ENCODE measurements at regions not wholly inside any gene's neighbourhood (a gene's known extent, or its start where the extent isn't known, plus 50 kb on each side); places are given as distances from the start of the nearest gene placed in this dataset.

DNA sequence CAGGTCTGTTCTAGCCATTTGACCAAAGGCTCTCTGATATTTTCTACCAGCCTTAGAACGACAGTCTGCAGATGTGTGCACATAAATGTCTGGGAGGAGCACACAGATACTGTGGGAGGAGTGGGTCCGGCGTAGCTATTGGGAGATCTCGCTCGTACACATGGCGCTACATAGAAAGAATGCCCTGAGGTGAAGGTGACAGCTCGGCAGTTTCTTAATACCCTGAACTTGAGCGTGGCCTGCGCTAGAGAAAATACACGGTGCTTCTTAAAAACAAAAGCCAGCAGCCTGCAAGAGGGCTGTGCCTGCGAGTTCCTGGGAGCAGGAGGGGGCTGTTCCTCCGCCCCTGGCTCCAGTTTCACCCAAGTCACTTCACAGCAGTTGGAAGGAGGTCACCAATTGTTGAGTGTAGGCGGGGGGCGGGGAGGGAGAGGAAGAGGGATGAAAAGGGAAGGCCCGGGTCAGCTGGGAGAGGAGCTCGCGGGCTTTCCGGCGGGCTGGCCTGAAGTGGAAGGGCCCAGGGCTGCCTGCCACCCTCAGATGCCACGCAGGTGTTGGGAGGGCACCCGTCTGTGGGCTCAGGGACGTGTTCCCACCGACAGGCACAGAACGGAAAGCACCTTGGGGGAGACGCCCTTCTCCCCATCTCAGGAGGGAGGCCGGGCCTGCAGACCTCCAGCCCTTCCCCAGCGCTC, 124.7 kb upstream of the ZNF516 start:
- Histone ChIP-seq H3K4me1 (ENCODE audit: insufficient read depth, low read length) (peaks cover 14% of the 10 kb centered on the region), H3K27me3 (ENCODE audit: insufficient read depth, low read length) (no peaks in the 10 kb centered on the region), H3K4me3 (ENCODE audit: insufficient read depth, low read length) (peak overlapping the region; percentile 76), H3K79me2 (ENCODE audit: insufficient read depth, low read length) (no peaks in the 10 kb centered on the region), H2AFZ (ENCODE audit: low read length) (peak overlapping the region; percentile 77), H3K9me3 (ENCODE audit: low read depth, low read length) (no peaks in the 10 kb centered on the region), H3K36me3 (ENCODE audit: insufficient read depth, low read length) (no peaks in the 10 kb centered on the region), H3K4me2 (ENCODE audit: insufficient read depth, low read length) (peak overlapping the region; percentile 93), H4K20me1 (ENCODE audit: insufficient read depth, low read length) (no peaks in the 10 kb centered on the region), H3K27ac (ENCODE audit: low read depth, low read length) (no peak overlapping the region)
- no peak for DNase-seq (ENCODE audit: insufficient read length, low spot score, missing footprints)
- TF ChIP-seq, protein P1, sequence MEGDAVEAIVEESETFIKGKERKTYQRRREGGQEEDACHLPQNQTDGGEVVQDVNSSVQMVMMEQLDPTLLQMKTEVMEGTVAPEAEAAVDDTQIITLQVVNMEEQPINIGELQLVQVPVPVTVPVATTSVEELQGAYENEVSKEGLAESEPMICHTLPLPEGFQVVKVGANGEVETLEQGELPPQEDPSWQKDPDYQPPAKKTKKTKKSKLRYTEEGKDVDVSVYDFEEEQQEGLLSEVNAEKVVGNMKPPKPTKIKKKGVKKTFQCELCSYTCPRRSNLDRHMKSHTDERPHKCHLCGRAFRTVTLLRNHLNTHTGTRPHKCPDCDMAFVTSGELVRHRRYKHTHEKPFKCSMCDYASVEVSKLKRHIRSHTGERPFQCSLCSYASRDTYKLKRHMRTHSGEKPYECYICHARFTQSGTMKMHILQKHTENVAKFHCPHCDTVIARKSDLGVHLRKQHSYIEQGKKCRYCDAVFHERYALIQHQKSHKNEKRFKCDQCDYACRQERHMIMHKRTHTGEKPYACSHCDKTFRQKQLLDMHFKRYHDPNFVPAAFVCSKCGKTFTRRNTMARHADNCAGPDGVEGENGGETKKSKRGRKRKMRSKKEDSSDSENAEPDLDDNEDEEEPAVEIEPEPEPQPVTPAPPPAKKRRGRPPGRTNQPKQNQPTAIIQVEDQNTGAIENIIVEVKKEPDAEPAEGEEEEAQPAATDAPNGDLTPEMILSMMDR (IDR thresholded peaks at IDR 0.05; ENCODE audit: extremely low read depth, low read depth, low read length): no peak

DNA sequence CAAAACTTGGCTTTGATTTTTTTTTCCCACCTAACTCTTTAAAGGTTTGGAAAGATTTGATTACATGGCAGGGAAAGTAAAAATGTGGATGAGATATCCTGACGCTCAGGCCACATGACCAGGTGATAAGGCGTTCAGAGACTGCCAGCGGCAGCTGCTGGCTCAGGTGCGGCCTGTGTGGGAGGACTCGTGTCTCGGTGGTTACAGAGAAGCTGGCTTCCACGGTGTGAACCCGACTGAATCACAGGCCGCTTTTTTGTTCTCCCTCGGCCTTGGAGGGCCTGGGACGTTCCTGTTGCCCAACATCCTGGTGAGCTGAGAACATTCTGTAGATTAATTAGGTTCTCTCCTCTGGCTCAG, 124.2 kb upstream of the ZNF516 start:
- Histone ChIP-seq H2AFZ (ENCODE audit: low read length) (no peak overlapping the region), H3K4me2 (ENCODE audit: insufficient read depth, low read length) (no peak overlapping the region), H3K9me3 (ENCODE audit: low read depth, low read length) (no peaks in the 10 kb centered on the region), H3K4me3 (ENCODE audit: insufficient read depth, low read length) (no peak overlapping the region), H4K20me1 (ENCODE audit: insufficient read depth, low read length) (no peaks in the 10 kb centered on the region), H3K79me2 (ENCODE audit: insufficient read depth, low read length) (no peaks in the 10 kb centered on the region), H3K4me1 (ENCODE audit: insufficient read depth, low read length) (peaks cover 14% of the 10 kb centered on the region), H3K27me3 (ENCODE audit: insufficient read depth, low read length) (no peaks in the 10 kb centered on the region), H3K27ac (ENCODE audit: low read depth, low read length) (no peak overlapping the region), H3K36me3 (ENCODE audit: insufficient read depth, low read length) (no peaks in the 10 kb centered on the region)
- no peak for DNase-seq (ENCODE audit: insufficient read length, low spot score, missing footprints)
- TF ChIP-seq, protein P1 (IDR thresholded peaks at IDR 0.05; ENCODE audit: extremely low read depth, low read depth, low read length): no peak

DNA sequence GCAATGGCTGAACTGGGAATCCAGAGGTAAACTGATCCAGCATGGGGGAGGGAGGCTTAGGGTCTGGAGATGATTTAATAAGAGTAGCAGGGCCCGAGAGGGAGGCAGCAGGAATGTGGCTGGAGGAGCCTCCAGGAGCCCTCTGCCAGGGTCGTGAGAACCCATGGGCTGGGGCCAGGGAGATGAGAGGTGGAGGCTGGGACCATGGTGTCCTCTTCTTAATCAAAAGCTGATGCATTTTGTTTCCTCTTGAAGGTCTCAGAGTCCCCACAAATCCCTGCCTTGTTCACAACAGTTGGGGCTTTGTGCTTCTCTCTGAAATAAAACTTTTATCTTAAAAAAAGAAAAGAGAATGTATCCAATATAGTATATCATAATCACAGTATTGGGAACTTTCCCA, 123.7 kb upstream of the ZNF516 start:
- no peak overlapping the region for H3K27ac ChIP-seq (ENCODE audit: low read depth, low read length)

DNA sequence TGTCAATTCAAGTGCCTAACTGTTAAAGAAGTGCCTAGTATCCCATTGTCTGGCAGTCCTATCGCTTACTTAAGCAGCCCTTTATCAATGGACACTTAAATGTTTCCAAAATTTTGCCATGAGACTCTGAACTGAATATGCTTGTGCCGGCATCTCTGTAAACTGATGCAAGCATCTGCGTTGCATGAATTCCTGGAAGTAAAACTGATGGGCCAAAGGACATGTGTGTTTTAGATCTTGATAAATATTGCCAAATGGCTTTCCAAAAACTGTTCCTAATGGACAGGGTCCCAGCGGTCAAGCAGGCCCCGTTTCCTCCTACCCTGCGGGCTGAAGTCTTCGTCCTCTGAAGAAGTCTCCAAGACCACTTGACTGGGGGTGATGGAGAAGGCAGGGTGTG, 121.3 kb upstream of the ZNF516 start:
- no peaks in the 10 kb centered on the region for H4K20me1 ChIP-seq (ENCODE audit: insufficient read depth, low read length)
- no peak overlapping the region for H3K4me2 ChIP-seq (ENCODE audit: insufficient read depth, low read length)
- no peak overlapping the region for H3K27ac ChIP-seq (ENCODE audit: low read depth, low read length)
- H3K4me3 ChIP-seq (ENCODE audit: insufficient read depth, low read length): no peak overlapping the region
- no peaks in the 10 kb centered on the region for H3K79me2 ChIP-seq (ENCODE audit: insufficient read depth, low read length)
- H3K4me1 ChIP-seq (ENCODE audit: insufficient read depth, low read length): peaks cover 12% of the 10 kb centered on the region
- TF ChIP-seq, protein P1 (IDR thresholded peaks at IDR 0.05; ENCODE audit: extremely low read depth, low read depth, low read length): no peak
- no peaks in the 10 kb centered on the region for H3K27me3 ChIP-seq (ENCODE audit: insufficient read depth, low read length)
- H2AFZ ChIP-seq (ENCODE audit: low read length): no peak overlapping the region
- H3K9me3 ChIP-seq (ENCODE audit: low read depth, low read length): no peaks in the 10 kb centered on the region
- no peaks in the 10 kb centered on the region for H3K36me3 ChIP-seq (ENCODE audit: insufficient read depth, low read length)
- no peak for DNase-seq (ENCODE audit: insufficient read length, low spot score, missing footprints)

More for the DNA sequence above, 123.7 kb upstream of the ZNF516 start:
- TF ChIP-seq, protein P1 (IDR thresholded peaks at IDR 0.05; ENCODE audit: extremely low read depth, low read depth, low read length): no peak
- Histone ChIP-seq H3K4me2 (ENCODE audit: insufficient read depth, low read length) (no peak overlapping the region), H3K9me3 (ENCODE audit: low read depth, low read length) (no peaks in the 10 kb centered on the region), H3K79me2 (ENCODE audit: insufficient read depth, low read length) (no peaks in the 10 kb centered on the region), H3K4me3 (ENCODE audit: insufficient read depth, low read length) (no peak overlapping the region), H3K36me3 (ENCODE audit: insufficient read depth, low read length) (no peaks in the 10 kb centered on the region), H3K27me3 (ENCODE audit: insufficient read depth, low read length) (no peaks in the 10 kb centered on the region), H3K4me1 (ENCODE audit: insufficient read depth, low read length) (peaks cover 14% of the 10 kb centered on the region), H4K20me1 (ENCODE audit: insufficient read depth, low read length) (no peaks in the 10 kb centered on the region), H2AFZ (ENCODE audit: low read length) (no peak overlapping the region)
- no peak for DNase-seq (ENCODE audit: insufficient read length, low spot score, missing footprints)

Measured in osteoblast (primary cell).